Mesodermal cell (in vitro differentiated cells): ENCODE measurements at regions not wholly inside any gene's neighbourhood (a gene's known extent, or its start where the extent isn't known, plus 50 kb on each side); places are given as distances from the start of the nearest gene placed in this dataset.

Experiments used
- H3K27ac ChIP-seq: 2 replicates; pipeline ENCODE4 v1.7.0; 2013; ENCODE audit warnings: mild to moderate bottlenecking, low read depth, low read length, moderate library complexity; ENCODE audit not compliant: severe bottlenecking
- H3K36me3 ChIP-seq: 2 replicates; pipeline ENCODE4 v1.7.1; 2013; ENCODE audit warnings: mild to moderate bottlenecking, low read length, moderate library complexity; ENCODE audit not compliant: control insufficient read depth, insufficient read depth
- H3K4me1 ChIP-seq: one replicate; pipeline ENCODE4 v1.7.1; 2013; ENCODE audit warnings: mild to moderate bottlenecking, low read length; ENCODE audit not compliant: insufficient read depth, control insufficient read depth, poor library complexity, severe bottlenecking
- H3K4me3 ChIP-seq: 2 replicates; pipeline ENCODE4 v1.7.0; 2013; ENCODE audit warnings: low read length, control low read depth, mild to moderate bottlenecking; ENCODE audit not compliant: insufficient read depth, poor library complexity, severe bottlenecking; ENCODE audit errors: extremely low read depth
- H3K9me3 ChIP-seq: 2 replicates; pipeline ENCODE4 v1.7.1; 2013; ENCODE audit warnings: mild to moderate bottlenecking, low read length, moderate library complexity; ENCODE audit not compliant: control insufficient read depth
- WGBS, 2 experiments: methylation state at CpG; one replicate each; pipeline ENCODE4 v1.1.5; 2013; ENCODE audit warnings: missing lambda C conversion rate in 2 of 2; ENCODE audit not compliant: insufficient coverage in 2 of 2; 5-methylcytosine and 5-hydroxymethylcytosine counted together

DNA sequence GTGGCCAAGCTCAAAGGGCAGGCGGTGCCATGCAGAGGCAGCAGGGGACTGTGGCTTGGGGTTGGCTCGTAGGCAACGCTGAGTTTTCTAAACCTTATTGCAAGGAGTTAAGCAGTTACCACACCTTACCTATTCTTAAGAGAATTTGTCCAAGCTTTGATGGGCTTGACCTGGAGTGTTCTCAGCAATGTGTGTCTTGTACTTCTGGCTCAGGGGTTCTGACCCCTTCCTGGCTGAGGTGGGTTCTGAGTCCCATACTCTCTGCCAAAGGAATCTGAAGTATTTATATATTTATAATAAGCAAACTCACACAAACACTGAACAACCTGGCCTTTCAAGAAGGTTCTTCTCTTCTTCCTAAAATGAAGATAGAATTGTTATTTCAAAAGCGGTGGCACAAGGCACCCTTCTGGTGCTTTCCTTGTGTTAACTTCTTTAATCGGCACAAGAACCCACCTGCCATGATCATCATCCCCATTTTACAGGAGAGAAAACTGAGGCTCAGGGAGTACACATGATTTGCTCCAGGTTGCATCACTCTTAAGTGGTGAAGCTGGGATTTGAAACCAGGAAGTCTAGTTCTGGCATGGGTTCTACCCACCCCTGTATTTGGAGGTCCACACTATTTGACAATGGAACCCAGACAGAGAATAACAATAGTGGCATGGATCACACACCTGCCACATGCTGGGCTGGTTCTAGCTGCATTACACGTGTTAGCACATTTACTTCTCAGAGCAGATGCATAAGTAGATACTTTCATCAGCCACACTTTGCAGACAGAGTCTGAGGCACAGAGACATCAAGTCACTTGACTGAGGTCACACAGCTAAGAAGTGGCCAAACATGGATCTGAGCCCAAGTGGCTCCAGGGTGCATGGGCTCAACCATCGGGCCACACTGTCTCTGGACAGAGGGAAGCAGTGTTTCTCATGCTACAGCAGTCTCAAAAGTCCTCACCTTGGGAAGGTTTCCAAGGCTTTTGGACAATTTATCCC, 224.0 kb downstream of the AACS start:
- WGBS, 2 experiments: 75 to 88% methylated on average over 2 of the region's 7 CpGs
- no peak overlapping the region for H3K27ac ChIP-seq
- H3K4me3 ChIP-seq: no peak overlapping the region

DNA sequence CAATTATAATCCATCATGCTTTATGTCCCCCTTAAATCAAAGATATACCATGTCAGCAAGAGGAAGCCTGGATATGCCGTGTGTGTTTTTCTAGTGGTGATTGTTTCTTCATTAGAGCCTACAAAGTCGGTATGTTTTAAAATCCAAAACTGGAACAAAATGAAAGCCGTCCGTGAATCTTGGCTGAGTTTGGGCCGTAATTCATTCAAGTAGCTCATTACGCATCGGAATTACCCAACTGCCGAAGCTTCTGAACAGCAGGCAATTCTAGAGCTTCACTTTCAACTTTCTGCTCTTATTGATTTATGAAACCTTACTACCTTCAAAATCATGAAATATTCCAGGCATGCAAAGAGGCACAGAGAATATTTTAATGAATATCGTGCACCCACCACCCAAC, 224.7 kb downstream of the AACS start:
- 89 to 95% methylated on average over 9 of the region's 9 CpGs for WGBS, 2 experiments
- no peak overlapping the region for H3K27ac ChIP-seq
- H3K9me3 ChIP-seq: no peaks in the 10 kb centered on the region
- no peaks in the 10 kb centered on the region for H3K4me1 ChIP-seq
- no peak overlapping the region for H3K4me3 ChIP-seq
- H3K36me3 ChIP-seq: no peaks in the 10 kb centered on the region

More for the DNA sequence above, 224.0 kb downstream of the AACS start:
- H3K36me3 ChIP-seq: no peaks in the 10 kb centered on the region
- H3K4me1 ChIP-seq: no peaks in the 10 kb centered on the region
- no peaks in the 10 kb centered on the region for H3K9me3 ChIP-seq

DNA sequence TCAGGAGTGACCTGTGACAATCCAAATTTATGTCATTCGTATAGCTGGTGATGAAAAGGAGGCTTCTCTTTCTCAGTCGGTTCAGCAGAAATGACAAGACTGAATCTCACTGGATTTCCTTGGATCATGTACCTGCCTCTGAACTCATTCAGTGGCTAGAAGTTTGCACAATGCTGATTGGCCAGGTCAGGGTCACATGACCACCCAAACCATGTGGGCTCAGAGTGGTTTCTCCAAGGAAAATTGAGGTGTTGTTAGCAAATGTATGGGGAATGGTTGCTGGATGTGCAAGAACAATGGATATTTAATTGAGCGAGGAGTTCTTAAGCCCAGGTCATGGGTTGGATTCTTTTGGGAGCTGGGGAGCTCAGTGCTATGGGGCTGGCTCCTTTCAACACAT, 227.5 kb downstream of the AACS start:
- H3K4me3 ChIP-seq: no peak overlapping the region
- WGBS, 2 experiments: 85 to 98% methylated on average over 3 of the region's 3 CpGs
- H3K9me3 ChIP-seq: no peaks in the 10 kb centered on the region
- no peaks in the 10 kb centered on the region for H3K4me1 ChIP-seq
- H3K36me3 ChIP-seq: no peaks in the 10 kb centered on the region
- no peak overlapping the region for H3K27ac ChIP-seq

DNA sequence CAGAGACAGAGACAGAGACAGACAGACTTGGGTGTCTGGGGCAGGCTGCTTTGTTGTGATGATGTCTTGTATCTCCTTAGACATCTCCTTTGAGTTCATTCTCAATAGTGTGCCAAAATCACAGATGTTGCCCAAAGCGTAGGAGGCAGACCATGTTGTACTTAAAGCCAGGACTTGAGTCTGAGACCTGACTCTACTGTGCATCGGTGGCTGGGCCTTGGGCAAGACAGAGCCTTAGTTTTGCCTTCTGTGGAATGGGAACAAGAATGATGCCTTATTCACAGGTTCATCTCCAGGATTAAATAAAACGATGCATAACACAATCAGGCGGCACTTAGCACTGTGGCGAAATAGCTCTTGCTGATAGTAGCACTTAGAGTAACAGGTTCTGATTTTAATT, 230.3 kb downstream of the AACS start:
- Histone ChIP-seq H3K9me3 (no peaks in the 10 kb centered on the region), H3K27ac (no peak overlapping the region), H3K36me3 (no peaks in the 10 kb centered on the region), H3K4me1 (no peaks in the 10 kb centered on the region), H3K4me3 (no peak overlapping the region)
- WGBS, 2 experiments: 96% methylated on average over 2 to 5 of the region's 5 CpGs

DNA sequence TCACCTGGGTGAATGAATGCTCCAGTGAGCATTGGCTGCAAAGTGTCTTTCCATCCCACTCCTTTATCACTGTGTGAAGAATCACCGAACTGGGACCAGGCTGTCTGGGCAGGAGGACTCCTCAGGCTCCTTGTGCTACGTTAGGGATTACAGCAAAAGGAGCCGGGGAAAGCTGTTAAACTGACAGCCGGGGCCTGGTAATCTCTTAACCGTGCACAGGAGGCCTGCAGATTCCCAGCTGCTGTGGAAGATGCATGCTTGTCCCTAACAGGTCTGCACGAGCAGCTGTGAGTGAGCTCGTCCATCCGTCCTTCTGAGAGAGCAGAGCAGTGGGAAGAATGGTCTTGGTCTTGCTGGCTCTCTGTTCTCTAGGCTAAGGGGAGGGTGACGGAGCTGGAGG, 231.5 kb downstream of the AACS start:
- H3K4me3 ChIP-seq: no peak overlapping the region
- H3K9me3 ChIP-seq: no peaks in the 10 kb centered on the region
- 90 to 94% methylated on average over 8 to 9 of the region's 9 CpGs for WGBS, 2 experiments
- no peaks in the 10 kb centered on the region for H3K4me1 ChIP-seq
- no peak overlapping the region for H3K27ac ChIP-seq
- no peaks in the 10 kb centered on the region for H3K36me3 ChIP-seq

DNA sequence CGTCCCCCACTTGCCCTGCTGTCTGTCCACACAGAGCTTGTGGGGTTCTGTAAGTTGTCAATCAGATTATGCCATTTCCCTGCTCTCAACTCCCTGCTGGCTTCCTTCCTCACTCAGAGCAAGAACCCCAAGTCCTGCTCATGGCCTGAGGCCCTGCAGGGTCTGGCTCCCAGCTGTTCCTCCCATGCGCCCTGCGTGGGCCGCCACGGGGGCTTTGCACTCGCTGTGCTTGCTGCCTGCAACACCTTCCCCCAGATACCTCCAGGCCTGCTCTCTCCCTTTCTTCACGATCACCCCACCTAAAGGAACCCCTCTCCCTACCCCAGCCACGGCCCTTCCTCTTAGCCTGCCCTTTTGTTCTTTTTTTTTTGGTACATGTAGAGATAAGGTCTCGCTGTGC, 234.6 kb downstream of the AACS start:
- no peak overlapping the region for H3K4me3 ChIP-seq
- H3K36me3 ChIP-seq: no peaks in the 10 kb centered on the region
- H3K4me1 ChIP-seq: no peaks in the 10 kb centered on the region
- no peaks in the 10 kb centered on the region for H3K9me3 ChIP-seq
- WGBS, 2 experiments: 92 to 93% methylated on average over 6 to 8 of the region's 9 CpGs
- H3K27ac ChIP-seq: no peak overlapping the region

DNA sequence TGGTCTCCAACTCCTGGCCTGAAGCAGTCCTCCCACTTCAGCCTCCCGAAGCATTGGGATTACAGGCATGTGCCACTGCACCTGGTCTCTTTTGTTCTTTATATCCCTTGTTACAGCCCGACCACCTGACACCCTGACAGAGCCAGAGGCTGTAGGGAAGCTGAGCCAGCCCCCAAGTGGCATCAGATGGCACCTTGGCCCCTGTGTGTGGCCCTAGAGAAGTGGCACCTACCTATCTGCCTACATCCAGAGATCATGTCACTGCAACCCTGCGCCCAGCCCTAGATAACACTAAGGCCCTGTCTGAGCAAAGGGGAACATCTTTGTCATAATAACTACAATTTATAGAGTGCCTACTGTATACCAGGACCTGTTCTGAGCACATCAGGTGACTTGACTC, 235.0 kb downstream of the AACS start:
- Histone ChIP-seq H3K4me3 (no peak overlapping the region), H3K4me1 (no peaks in the 10 kb centered on the region), H3K36me3 (no peaks in the 10 kb centered on the region), H3K27ac (no peak overlapping the region), H3K9me3 (no peaks in the 10 kb centered on the region)
- 76 to 77% methylated on average over 2 to 3 of the region's 3 CpGs for WGBS, 2 experiments

DNA sequence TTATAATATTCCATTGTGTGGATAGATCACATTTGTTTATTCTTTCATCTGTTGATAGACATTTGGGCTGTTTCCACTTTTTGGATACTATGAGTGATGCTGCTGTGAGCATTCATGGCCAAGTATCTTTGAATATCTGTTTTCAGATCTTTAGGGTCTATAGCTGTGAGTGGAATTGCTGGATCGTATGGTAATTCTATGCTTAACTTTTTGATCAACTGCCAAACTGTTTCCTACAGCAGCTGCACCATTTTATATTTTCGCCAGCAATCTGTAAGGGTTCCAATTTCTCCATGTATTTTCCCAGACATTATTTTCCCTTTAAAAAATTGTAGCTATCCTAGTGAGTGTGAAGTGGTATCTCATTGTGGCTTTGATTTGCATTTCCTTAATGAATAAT, 238.1 kb downstream of the AACS start:
- Histone ChIP-seq H3K27ac (no peak overlapping the region), H3K9me3 (no peaks in the 10 kb centered on the region), H3K36me3 (no peaks in the 10 kb centered on the region), H3K4me3 (no peak overlapping the region), H3K4me1 (no peaks in the 10 kb centered on the region)
- WGBS, 2 experiments: 82% methylated on average over 2 of the region's 2 CpGs; no CpG with 5 or more reads in 1 of the 2 experiments

DNA sequence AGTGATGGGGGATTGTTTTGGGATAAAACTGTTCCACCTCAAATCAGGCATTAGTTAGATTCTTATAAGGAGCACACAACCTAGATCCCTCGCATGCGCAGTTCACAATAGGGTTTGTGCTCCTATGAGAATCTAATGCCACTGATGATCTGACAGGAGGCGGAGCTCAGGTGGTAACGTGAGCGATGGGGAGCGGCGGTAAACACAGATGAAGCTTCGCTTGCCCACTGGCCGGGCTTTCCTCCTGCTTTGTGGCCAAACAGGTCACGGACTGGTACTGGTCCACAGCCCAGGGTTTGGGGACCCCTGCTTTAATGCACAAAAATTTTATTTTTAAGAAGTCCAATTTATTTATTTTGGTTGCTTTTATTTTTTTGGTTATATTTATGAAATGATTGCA, 238.8 kb downstream of the AACS start:
- H3K27ac ChIP-seq: no peak overlapping the region
- WGBS, 2 experiments: 95 to 96% methylated on average over 9 to 10 of the region's 10 CpGs

DNA sequence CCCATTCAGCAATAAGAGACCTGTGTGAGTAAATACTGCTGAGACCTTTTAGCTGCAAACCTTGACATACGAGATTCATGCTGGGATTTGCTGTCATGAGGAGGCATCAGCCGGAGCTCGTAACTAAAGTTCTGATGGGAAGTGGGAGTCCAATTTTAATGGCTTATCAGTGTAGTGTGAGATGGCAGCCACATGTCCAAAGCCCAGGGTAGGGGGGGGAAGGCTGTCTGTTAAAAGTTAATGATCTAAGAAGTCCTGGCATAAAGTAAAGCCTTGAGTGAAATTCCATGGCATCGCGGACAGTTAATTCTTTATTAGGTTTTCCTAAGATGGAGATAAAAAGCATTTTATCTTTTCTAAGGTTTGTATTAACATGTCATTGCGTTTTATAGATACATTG, 240.0 kb downstream of the AACS start:
- no peaks in the 10 kb centered on the region for H3K4me1 ChIP-seq
- no peaks in the 10 kb centered on the region for H3K9me3 ChIP-seq
- WGBS, 2 experiments: 95 to 98% methylated on average over 6 of the region's 6 CpGs
- H3K27ac ChIP-seq: no peak overlapping the region
- H3K4me3 ChIP-seq: no peak overlapping the region
- H3K36me3 ChIP-seq: no peaks in the 10 kb centered on the region

More for the DNA sequence above, 238.8 kb downstream of the AACS start:
- Histone ChIP-seq H3K9me3 (no peaks in the 10 kb centered on the region), H3K4me1 (no peaks in the 10 kb centered on the region), H3K36me3 (no peaks in the 10 kb centered on the region), H3K4me3 (no peak overlapping the region)

DNA sequence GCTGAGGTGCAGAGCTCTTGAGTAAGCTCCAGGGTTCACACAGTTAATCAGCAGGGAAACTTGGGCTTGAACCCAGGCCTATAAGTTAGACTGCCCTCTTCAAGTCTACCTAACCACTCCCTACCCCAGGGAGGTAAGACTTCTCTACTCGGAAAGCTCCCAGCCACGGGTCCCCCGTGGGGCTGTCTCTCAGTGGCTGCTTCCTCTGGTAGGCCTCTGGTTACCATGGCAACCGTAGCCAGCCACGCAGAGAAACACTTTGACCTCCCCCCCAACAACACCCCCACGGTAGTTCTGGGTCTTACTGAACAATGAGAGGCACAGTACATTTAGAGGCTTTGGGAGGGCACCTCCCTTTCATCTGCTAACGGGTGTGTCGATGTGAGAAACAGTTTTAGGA, 245.2 kb downstream of the AACS start:
- Histone ChIP-seq H3K36me3 (no peaks in the 10 kb centered on the region), H3K27ac (no peak overlapping the region), H3K4me1 (peaks cover 14% of the 10 kb centered on the region), H3K4me3 (no peak overlapping the region), H3K9me3 (no peaks in the 10 kb centered on the region)
- 60 to 87% methylated on average over 3 to 5 of the region's 8 CpGs for WGBS, 2 experiments
